T-cell (primary cell): ENCODE measurements at regions not wholly inside any gene's neighbourhood (a gene's known extent, or its start where the extent isn't known, plus 50 kb on each side); places are given as distances from the start of the nearest gene placed in this dataset.

Experiments used
- ATAC-seq, 4 experiments: fragments of 200-7000 bp in 3 of 4; fragments of 150-1000 bp in 1 of 4; cut with Tn5 transposase; replicated peaks in 1 of 4; 1 replicate in 3 of 4; 2 replicates in 1 of 4; pipeline ENCODE4 v1.10.0; 2021; ENCODE audit warnings: moderate library complexity in 3 of 4, mild to moderate bottlenecking in 2 of 4, moderate number of reproducible peaks in 1 of 4
- CTCF ChIA-PET, 2 donors: fragments of 300-600 bp; sonication (Branson Sonifier 250); formaldehyde crosslinking; loops; one replicate each; lab custom pipeline; 2022; ENCODE audit warnings: antibody characterized with exemption in 2 of 2; lab: Charles Lee
- POLR2A ChIA-PET, 2 donors: fragments of 300-600 bp; sonication (Branson Sonifier 250); formaldehyde crosslinking; loops; one replicate each; lab custom pipeline; 2022; ENCODE audit warnings: antibody characterized with exemption in 2 of 2; lab: Charles Lee
- DNase-seq, 35 experiments: peaks; one replicate each; pipeline versions ENCODE4 v3.0.0 to v3.0.0-alpha.2; 2013 to 2023
- H3K27ac ChIP-seq: one replicate; pipeline ENCODE4 v1.5.1; 2013; ENCODE audit warnings: low read length
- H3K27me3 ChIP-seq, 2 experiments: replicated peaks in 1 of 2; 1 replicate in 1 of 2; 2 replicates in 1 of 2; pipeline versions ENCODE4 v1.6.1 to v1.7.0; 2013; ENCODE audit warnings: low read length in 1 of 2, mixed read lengths in 1 of 2; ENCODE audit not compliant: control insufficient read depth in 2 of 2, insufficient read depth in 2 of 2; ENCODE audit errors: extremely low read depth in 1 of 2
- H3K36me3 ChIP-seq, 2 donors: 1 replicate in 1 of 2; 2 replicates in 1 of 2; pipeline versions ENCODE4 v1.6.1 to v1.7.0; 2013; ENCODE audit warnings: low read length in 1 of 2; ENCODE audit not compliant: control insufficient read depth in 2 of 2, insufficient read depth in 1 of 2; ENCODE audit errors: extremely low read depth in 1 of 2
- H3K4me1 ChIP-seq, 2 experiments: 1 replicate in 1 of 2; 2 replicates in 1 of 2; pipeline versions ENCODE4 v1.6.1 to v1.7.0; 2013; ENCODE audit warnings: low read length in 2 of 2, mixed read lengths in 1 of 2; ENCODE audit not compliant: insufficient read depth in 2 of 2, control insufficient read depth in 1 of 2; ENCODE audit errors: extremely low read depth in 1 of 2
- H3K4me3 ChIP-seq, 2 donors: 1 replicate in 1 of 2; 2 replicates in 1 of 2; pipeline versions ENCODE4 v1.5.1 to v1.7.0; 2013; ENCODE audit warnings: mild to moderate bottlenecking in 2 of 2, low read length in 1 of 2, moderate library complexity in 1 of 2; ENCODE audit not compliant: control insufficient read depth in 1 of 2; ENCODE audit errors: extremely low read depth in 1 of 2
- H3K9me3 ChIP-seq: 2 replicates; pipeline ENCODE4 v1.7.0; 2013
- H3K27ac Mint-ChIP-seq, 2 donors: one replicate each; pipeline ENCODE4 v1.8.0; 2020 to 2021; ENCODE audit warnings: mild to moderate bottlenecking in 2 of 2, mixed read lengths in 2 of 2
- H3K27me3 Mint-ChIP-seq, 2 donors: one replicate each; pipeline ENCODE4 v1.8.0; 2021 to 2022; ENCODE audit warnings: mixed read lengths in 2 of 2
- H3K36me3 Mint-ChIP-seq: one replicate; pipeline ENCODE4 v1.8.0; 2021; ENCODE audit warnings: mixed read lengths
- H3K4me1 Mint-ChIP-seq, 3 donors: one replicate each; pipeline ENCODE4 v1.8.0; 2020 to 2022; ENCODE audit warnings: mixed read lengths in 3 of 3, mild to moderate bottlenecking in 1 of 3
- H3K4me3 Mint-ChIP-seq, 3 donors: one replicate each; pipeline ENCODE4 v1.8.0; 2020 to 2022; ENCODE audit warnings: mild to moderate bottlenecking in 3 of 3, mixed read lengths in 3 of 3, moderate library complexity in 3 of 3
- H3K9me3 Mint-ChIP-seq, 3 donors: one replicate each; pipeline ENCODE4 v1.8.0; 2020 to 2022; ENCODE audit warnings: mixed read lengths in 3 of 3
- WGBS: methylation state at CpG from one replicate; pipeline ENCODE4 v1.1.5; 2013; ENCODE audit warnings: missing lambda C conversion rate; ENCODE audit not compliant: insufficient coverage; 5-methylcytosine and 5-hydroxymethylcytosine counted together

GRCh38 chr15:86002444-86002843, 77.2 kb upstream of the AGBL1 start:
- Histone ChIP-seq H3K36me3 (no peaks in the 10 kb centered on the region), H3K4me1 (no peaks in the 10 kb centered on the region), H3K9me3 (no peaks in the 10 kb centered on the region), H3K27ac (no peak overlapping the region), H3K4me3 (no peak overlapping the region), H3K27me3 (no peaks in the 10 kb centered on the region)
- Mint-ChIP-seq H3K4me3 (no peak overlapping the region), H3K4me1 (no peaks in the 10 kb centered on the region), H3K27me3 (peaks cover 6 to 9% of the 10 kb centered on the region in 2 donors), H3K36me3 (no peaks in the 10 kb centered on the region), H3K9me3 (no peaks in the 10 kb centered on the region), H3K27ac (no peak overlapping the region)
- CTCF ChIA-PET, result no interaction called here
- POLR2A ChIA-PET, result no interaction called here
- DNase-seq (no peak), ATAC-seq (no peak)

GRCh38 chr15:86004061-86004460, 75.6 kb upstream of the AGBL1 start:
- DNase-seq (no peak), ATAC-seq (no peak)
- Histone ChIP-seq H3K4me1 (no peaks in the 10 kb centered on the region), H3K27me3 (peaks cover 0 to 4% of the 10 kb centered on the region in 2 experiments), H3K27ac (no peak overlapping the region), H3K36me3 (no peaks in the 10 kb centered on the region), H3K9me3 (no peaks in the 10 kb centered on the region), H3K4me3 (no peak overlapping the region)
- 87% methylated on average over 3 of the region's 4 CpGs for WGBS
- Mint-ChIP-seq H3K9me3 (no peaks in the 10 kb centered on the region), H3K4me1 (no peaks in the 10 kb centered on the region), H3K36me3 (no peaks in the 10 kb centered on the region), H3K27ac (no peak overlapping the region), H3K27me3 (peaks cover 6 to 9% of the 10 kb centered on the region in 2 donors), H3K4me3 (no peak overlapping the region)
- ChIA-PET CTCF (interaction anchor here in 1 of 2 donors (0.6 kb wide), 1 partner anchor 552 kb away, joined by 4 read pairs; no protein-coding TSS in a partner anchor), POLR2A (no interaction called here)

- peaks cover 0 to 4% of the 10 kb centered on the region in 2 experiments for H3K27me3 ChIP-seq
- ATAC-seq, result no peak
- POLR2A ChIA-PET, result no interaction called here
- no peaks in the 10 kb centered on the region for H3K4me1 ChIP-seq
- Mint-ChIP-seq H3K9me3 (no peaks in the 10 kb centered on the region), H3K36me3 (no peaks in the 10 kb centered on the region), H3K4me3 (no peak overlapping the region), H3K27ac (no peak overlapping the region), H3K27me3 (peaks cover 6 to 9% of the 10 kb centered on the region in 2 donors), H3K4me1 (no peaks in the 10 kb centered on the region)
- no peaks in the 10 kb centered on the region for H3K9me3 ChIP-seq
- CTCF ChIA-PET, result no interaction called here
- no peak for DNase-seq
- no peaks in the 10 kb centered on the region for H3K36me3 ChIP-seq
- no peak overlapping the region for H3K27ac ChIP-seq
- H3K4me3 ChIP-seq, result no peak overlapping the region
- WGBS, result 67% methylated on average over 1 of the region's 2 CpGs
Observed at GRCh38 chr15:86006546-86006945, 73.1 kb upstream of the AGBL1 start.

GRCh38 chr15:86009727-86010126, 69.9 kb upstream of the AGBL1 start:
- no peaks in the 10 kb centered on the region for H3K36me3 Mint-ChIP-seq
- CTCF ChIA-PET, result no interaction called here
- Histone ChIP-seq H3K27me3 (peaks cover 0 to 10% of the 10 kb centered on the region in 2 experiments), H3K27ac (no peak overlapping the region), H3K36me3 (no peaks in the 10 kb centered on the region), H3K4me3 (no peak overlapping the region), H3K4me1 (no peaks in the 10 kb centered on the region), H3K9me3 (no peaks in the 10 kb centered on the region)
- peaks cover 0 to 5% (median 0%) of the 10 kb centered on the region in 3 donors for H3K4me1 Mint-ChIP-seq
- ATAC-seq, result no peak
- POLR2A ChIA-PET, result no interaction called here
- no peak overlapping the region for H3K27ac Mint-ChIP-seq
- DNase-seq, result no peak
- peaks cover 0 to 4% of the 10 kb centered on the region in 2 donors for H3K27me3 Mint-ChIP-seq
- H3K9me3 Mint-ChIP-seq, result no peaks in the 10 kb centered on the region
- 25% methylated on average over 2 of the region's 4 CpGs for WGBS
- no peak overlapping the region for H3K4me3 Mint-ChIP-seq

- H3K9me3 ChIP-seq, result no peaks in the 10 kb centered on the region
- H3K27ac ChIP-seq, result no peak overlapping the region
- H3K27me3 Mint-ChIP-seq, result peaks cover 0 to 4% of the 10 kb centered on the region in 2 donors
- no peak overlapping the region for H3K27ac Mint-ChIP-seq
- no peaks in the 10 kb centered on the region for H3K36me3 ChIP-seq
- DNase-seq (no peak), ATAC-seq (no peak)
- H3K27me3 ChIP-seq, result peaks cover 2 to 10% of the 10 kb centered on the region in 2 experiments
- H3K4me3 Mint-ChIP-seq, result no peak overlapping the region
- peaks cover 0 to 5% (median 0%) of the 10 kb centered on the region in 3 donors for H3K4me1 Mint-ChIP-seq
- 91% methylated on average over 8 of the region's 9 CpGs for WGBS
- ChIA-PET POLR2A (no interaction called here), CTCF (no interaction called here)
- H3K9me3 Mint-ChIP-seq, result no peaks in the 10 kb centered on the region
- no peaks in the 10 kb centered on the region for H3K4me1 ChIP-seq
- H3K4me3 ChIP-seq, result no peak overlapping the region
- no peaks in the 10 kb centered on the region for H3K36me3 Mint-ChIP-seq
Observed at GRCh38 chr15:86010398-86010797, 69.3 kb upstream of the AGBL1 start.

GRCh38 chr15:86010891-86011290, 68.8 kb upstream of the AGBL1 start:
- Mint-ChIP-seq H3K4me1 (peaks cover 0 to 5% (median 0%) of the 10 kb centered on the region in 3 donors), H3K4me3 (no peak overlapping the region), H3K9me3 (no peaks in the 10 kb centered on the region), H3K36me3 (no peaks in the 10 kb centered on the region), H3K27me3 (peaks cover 0 to 4% of the 10 kb centered on the region in 2 donors), H3K27ac (no peak overlapping the region)
- ATAC-seq, result no peak
- WGBS, result 83% methylated on average over 2 of the region's 5 CpGs
- CTCF ChIA-PET, result interaction anchor here in 1 of 2 donors (0.7 kb wide), 1 partner anchor 451 kb away, joined by 6 read pairs; no protein-coding TSS in a partner anchor
- POLR2A ChIA-PET, result no interaction called here
- H3K27ac ChIP-seq, result no peak overlapping the region
- H3K4me1 ChIP-seq, result no peaks in the 10 kb centered on the region
- no peak overlapping the region for H3K4me3 ChIP-seq
- no peaks in the 10 kb centered on the region for H3K36me3 ChIP-seq
- peaks cover 2 to 10% of the 10 kb centered on the region in 2 experiments for H3K27me3 ChIP-seq
- DNase-seq, result no peak
- H3K9me3 ChIP-seq, result no peaks in the 10 kb centered on the region

GRCh38 chr15:86014016-86014415, 65.7 kb upstream of the AGBL1 start:
- Mint-ChIP-seq H3K9me3 (no peaks in the 10 kb centered on the region), H3K4me1 (peaks cover 0 to 5% (median 0%) of the 10 kb centered on the region in 3 donors), H3K27ac (no peak overlapping the region), H3K4me3 (no peak overlapping the region), H3K27me3 (peaks cover 5 to 11% of the 10 kb centered on the region in 2 donors), H3K36me3 (no peaks in the 10 kb centered on the region)
- H3K27ac ChIP-seq, result no peak overlapping the region
- WGBS, result 50% methylated on average over 1 of the region's 3 CpGs
- CTCF ChIA-PET, result no interaction called here
- ATAC-seq (no peak), DNase-seq (no peak)
- H3K9me3 ChIP-seq, result no peaks in the 10 kb centered on the region
- H3K4me3 ChIP-seq, result no peak overlapping the region
- POLR2A ChIA-PET, result no interaction called here
- H3K27me3 ChIP-seq, result peaks cover 2 to 10% of the 10 kb centered on the region in 2 experiments
- no peaks in the 10 kb centered on the region for H3K36me3 ChIP-seq
- H3K4me1 ChIP-seq, result no peaks in the 10 kb centered on the region
